Uterus (tissue), 3 donors: ENCODE measurements at regions not wholly inside any gene's neighbourhood (a gene's known extent, or its start where the extent isn't known, plus 50 kb on each side); places are given as distances from the start of the nearest gene placed in this dataset.

Experiments
- DNase-seq, 2 donors: peaks; one replicate each; pipeline ENCODE4 v3.0.0-alpha.2; 2019 to 2020
- H3K27ac ChIP-seq, 2 donors: fragments of 200-600 bp; sonication (generic); 1 replicate in 1 of 2; 2 replicates in 1 of 2; pipeline ENCODE4 v1.5.1; 2016 to 2018
- H3K27me3 ChIP-seq, 2 donors: fragments of 200-600 bp; sonication (generic); one replicate each; pipeline ENCODE4 v1.5.1; 2018 to 2019; ENCODE audit warnings: control low read depth in 1 of 2
- H3K36me3 ChIP-seq, 2 donors: fragments of 200-600 bp; sonication (generic); one replicate each; pipeline ENCODE4 v1.5.1; 2019; ENCODE audit warnings: control low read depth in 1 of 2
- H3K4me1 ChIP-seq, 2 donors: fragments of 200-600 bp; sonication (generic); one replicate each; pipeline ENCODE4 v1.5.1; 2018 to 2019; ENCODE audit warnings: control low read depth in 1 of 2
- H3K4me3 ChIP-seq, 2 donors: fragments of 200-600 bp; sonication (generic); 1 replicate in 1 of 2; 2 replicates in 1 of 2; pipeline ENCODE4 v1.5.1; 2018 to 2019; ENCODE audit warnings: mild to moderate bottlenecking in 1 of 2
- H3K9me3 ChIP-seq, 2 donors: fragments of 200-600 bp; sonication (generic); one replicate each; pipeline ENCODE4 v1.5.1; 2019; ENCODE audit warnings: control low read depth in 1 of 2
- POLR2A ChIP-seq, 2 donors: fragments of 450-650 bp; IDR thresholded peaks; one replicate each; pipeline ENCODE4 v1.6.1; 2016; ENCODE audit warnings: antibody characterized with exemption in 2 of 2, mild to moderate bottlenecking in 1 of 2, moderate library complexity in 1 of 2
- intact Hi-C: fragments of 100-400 bp; cut with DNase I; formaldehyde crosslinking; loops from one replicate; pipeline ENCODE4 v1.15.1; 2023; ENCODE audit warnings: low total_unique reads
- TF ChIP-seq, protein P1 (sequence below), 4 experiments: fragments of 200-600 bp in 2 of 4; fragments of 450-650 bp in 2 of 4; sonication (generic) in 2 of 4; IDR thresholded peaks; one replicate each; pipeline ENCODE4 v1.5.1; 2016 to 2019; ENCODE audit warnings: antibody characterized with exemption in 4 of 4, mild to moderate bottlenecking in 2 of 4, moderate library complexity in 1 of 4
- donor health status: DM: yes; HTN: yes; CAD: no.

DNA sequence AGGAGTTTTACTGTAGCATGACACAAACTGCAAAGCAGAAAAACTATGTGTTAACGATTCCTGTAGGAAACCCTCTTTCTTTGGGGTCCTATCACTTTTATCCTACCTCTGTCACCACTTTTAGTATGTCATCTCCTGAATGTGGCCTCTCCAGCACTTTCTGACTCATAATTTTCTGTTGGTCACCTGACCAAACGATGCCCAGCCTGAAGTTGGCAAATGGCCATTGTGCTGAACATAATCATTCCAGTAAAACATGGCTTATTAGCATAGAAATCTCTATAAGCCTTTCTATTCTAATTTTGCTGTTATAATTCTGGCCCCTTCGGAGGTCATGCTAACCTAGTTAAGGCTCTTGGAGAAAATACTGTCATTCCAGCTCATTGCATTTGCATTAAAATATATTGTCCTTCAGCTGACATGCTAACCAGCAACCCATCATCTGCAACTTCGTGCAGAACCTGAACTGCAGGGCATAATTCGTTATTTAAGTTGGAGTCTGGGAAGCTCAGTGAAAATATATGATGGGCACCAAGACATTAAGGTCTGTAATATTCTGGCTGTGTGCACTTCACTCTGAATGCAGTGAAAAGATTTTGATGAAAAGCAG, 140.3 kb downstream of the NMUR2 start:
- intact Hi-C loops, result no loop called here
- no peaks in the 10 kb centered on the region for H3K36me3 ChIP-seq
- no peak for DNase-seq
- H3K27ac ChIP-seq, result no peak overlapping the region
- TF ChIP-seq POLR2A (IDR thresholded peaks at IDR 0.05), result no peak
- TF ChIP-seq, protein P1, sequence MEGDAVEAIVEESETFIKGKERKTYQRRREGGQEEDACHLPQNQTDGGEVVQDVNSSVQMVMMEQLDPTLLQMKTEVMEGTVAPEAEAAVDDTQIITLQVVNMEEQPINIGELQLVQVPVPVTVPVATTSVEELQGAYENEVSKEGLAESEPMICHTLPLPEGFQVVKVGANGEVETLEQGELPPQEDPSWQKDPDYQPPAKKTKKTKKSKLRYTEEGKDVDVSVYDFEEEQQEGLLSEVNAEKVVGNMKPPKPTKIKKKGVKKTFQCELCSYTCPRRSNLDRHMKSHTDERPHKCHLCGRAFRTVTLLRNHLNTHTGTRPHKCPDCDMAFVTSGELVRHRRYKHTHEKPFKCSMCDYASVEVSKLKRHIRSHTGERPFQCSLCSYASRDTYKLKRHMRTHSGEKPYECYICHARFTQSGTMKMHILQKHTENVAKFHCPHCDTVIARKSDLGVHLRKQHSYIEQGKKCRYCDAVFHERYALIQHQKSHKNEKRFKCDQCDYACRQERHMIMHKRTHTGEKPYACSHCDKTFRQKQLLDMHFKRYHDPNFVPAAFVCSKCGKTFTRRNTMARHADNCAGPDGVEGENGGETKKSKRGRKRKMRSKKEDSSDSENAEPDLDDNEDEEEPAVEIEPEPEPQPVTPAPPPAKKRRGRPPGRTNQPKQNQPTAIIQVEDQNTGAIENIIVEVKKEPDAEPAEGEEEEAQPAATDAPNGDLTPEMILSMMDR (IDR thresholded peaks at IDR 0.05), result no peak
- no peaks in the 10 kb centered on the region for H3K4me1 ChIP-seq
- H3K4me3 ChIP-seq, result no peak overlapping the region
- H3K27me3 ChIP-seq, result no peaks in the 10 kb centered on the region
- no peaks in the 10 kb centered on the region for H3K9me3 ChIP-seq

DNA sequence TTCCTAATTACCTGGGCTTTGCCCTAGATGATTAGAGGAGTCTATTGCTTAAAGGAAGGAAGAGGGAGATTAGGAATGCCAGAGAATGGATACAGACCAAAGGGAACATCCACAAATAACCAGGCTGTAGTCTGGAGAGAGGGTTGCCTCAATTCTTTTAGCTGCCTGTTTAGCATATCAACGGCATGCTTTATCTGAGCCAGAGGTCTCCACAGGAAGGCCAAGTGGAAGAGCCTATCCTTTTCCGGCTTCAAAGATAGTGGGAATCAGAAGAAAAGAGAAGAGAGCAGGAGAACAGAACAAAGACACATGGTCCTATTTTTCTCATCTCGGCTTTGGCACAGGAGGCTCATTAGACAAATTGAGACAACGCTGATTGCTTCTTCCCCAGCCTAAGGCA, 142.4 kb downstream of the NMUR2 start:
- no peak overlapping the region for H3K4me3 ChIP-seq
- H3K27ac ChIP-seq, result no peak overlapping the region
- H3K4me1 ChIP-seq, result no peaks in the 10 kb centered on the region
- intact Hi-C loops, result no loop called here
- no peak for DNase-seq
- TF ChIP-seq, protein P1 (IDR thresholded peaks at IDR 0.05), result no peak
- TF ChIP-seq POLR2A (IDR thresholded peaks at IDR 0.05), result no peak
- no peaks in the 10 kb centered on the region for H3K36me3 ChIP-seq
- no peaks in the 10 kb centered on the region for H3K9me3 ChIP-seq
- H3K27me3 ChIP-seq, result no peaks in the 10 kb centered on the region

DNA sequence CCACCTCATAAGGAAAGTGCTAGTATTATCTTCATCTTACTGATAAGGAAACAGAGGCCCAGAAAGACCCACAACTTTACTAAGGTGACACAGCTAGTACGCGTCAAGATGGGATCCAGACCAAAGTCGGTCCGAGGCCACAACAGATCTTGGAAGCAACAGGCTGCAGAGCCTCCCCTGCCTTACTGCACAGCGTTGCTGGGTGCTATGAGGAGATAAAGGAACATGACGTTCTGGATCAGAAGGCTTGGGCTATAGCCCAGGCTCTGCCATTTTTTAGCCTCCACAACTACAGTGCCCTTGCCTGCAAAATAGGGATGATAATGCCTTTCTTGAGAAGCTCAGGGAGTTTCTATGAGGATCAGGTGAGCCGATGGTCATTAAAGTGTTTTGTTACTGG, 144.1 kb downstream of the NMUR2 start:
- Histone ChIP-seq H3K4me3 (no peak overlapping the region), H3K36me3 (no peaks in the 10 kb centered on the region), H3K9me3 (no peaks in the 10 kb centered on the region), H3K27me3 (no peaks in the 10 kb centered on the region), H3K27ac (no peak overlapping the region), H3K4me1 (no peaks in the 10 kb centered on the region)
- intact Hi-C loops, result no loop called here
- no peak for DNase-seq
- TF ChIP-seq, protein P1 (IDR thresholded peaks at IDR 0.05), result no peak
- TF ChIP-seq POLR2A (IDR thresholded peaks at IDR 0.05), result no peak

DNA sequence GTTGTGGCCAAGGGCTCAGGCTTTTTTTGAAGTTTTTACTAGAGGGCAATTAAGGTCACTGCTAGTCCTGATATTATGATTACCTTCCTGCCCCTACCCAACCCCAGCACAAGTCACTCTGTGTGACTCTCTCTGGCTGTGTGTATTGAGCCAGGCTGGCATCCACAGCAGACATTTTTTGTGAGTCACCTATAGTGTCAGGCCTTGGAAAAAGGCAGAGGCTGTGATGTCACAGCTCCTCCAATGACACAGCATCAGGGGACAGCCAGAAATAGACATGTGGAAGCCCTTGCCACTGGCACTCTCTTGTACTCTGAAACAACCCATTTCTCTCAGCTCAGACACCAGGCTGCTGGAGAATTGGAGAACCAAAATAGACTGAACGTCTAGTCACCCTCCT, 145.4 kb downstream of the NMUR2 start:
- Histone ChIP-seq H3K27me3 (no peaks in the 10 kb centered on the region), H3K36me3 (no peaks in the 10 kb centered on the region), H3K4me3 (no peak overlapping the region), H3K4me1 (no peaks in the 10 kb centered on the region), H3K27ac (no peak overlapping the region), H3K9me3 (no peaks in the 10 kb centered on the region)
- TF ChIP-seq POLR2A (IDR thresholded peaks at IDR 0.05), result no peak
- TF ChIP-seq, protein P1 (IDR thresholded peaks at IDR 0.05), result no peak
- no peak for DNase-seq
- intact Hi-C loops, result no loop called here

DNA sequence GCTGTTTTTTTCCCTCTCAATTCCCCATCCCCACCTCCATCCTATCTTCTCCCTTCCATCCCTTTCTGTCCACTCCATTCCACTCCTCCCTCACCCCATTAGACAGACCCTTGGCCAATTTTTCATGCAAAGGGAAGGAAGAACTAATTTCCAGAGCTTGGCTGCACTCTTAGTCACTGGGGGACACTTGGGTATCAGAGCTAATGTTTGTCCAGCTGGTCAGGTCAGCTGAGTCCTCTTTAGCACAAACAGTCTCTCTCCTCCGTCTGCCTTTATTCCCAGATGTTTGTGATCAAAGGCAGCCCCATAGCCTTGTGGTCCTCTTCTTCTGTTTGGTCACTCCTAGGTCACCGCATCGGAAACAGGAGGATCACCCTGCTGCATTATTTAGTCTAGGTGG, 148.5 kb downstream of the NMUR2 start:
- H3K9me3 ChIP-seq, result no peaks in the 10 kb centered on the region
- H3K4me3 ChIP-seq, result no peak overlapping the region
- intact Hi-C loops, result no loop called here
- H3K4me1 ChIP-seq, result no peaks in the 10 kb centered on the region
- no peak overlapping the region for H3K27ac ChIP-seq
- no peaks in the 10 kb centered on the region for H3K36me3 ChIP-seq
- no peaks in the 10 kb centered on the region for H3K27me3 ChIP-seq
- no peak for DNase-seq
- no peak for TF ChIP-seq POLR2A (IDR thresholded peaks at IDR 0.05)
- TF ChIP-seq, protein P1 (IDR thresholded peaks at IDR 0.05), result no peak
